Cortex of kidney (tissue), 1 donor: ENCODE measurements at regions not wholly inside any gene's neighbourhood (a gene's known extent, or its start where the extent isn't known, plus 50 kb on each side); places are given as distances from the start of the nearest gene placed in this dataset.

Experiments
- DNase-seq: peaks from one replicate; lab custom pipeline; 2025; lab: John Stamatoyannopoulos, UW

DNA sequence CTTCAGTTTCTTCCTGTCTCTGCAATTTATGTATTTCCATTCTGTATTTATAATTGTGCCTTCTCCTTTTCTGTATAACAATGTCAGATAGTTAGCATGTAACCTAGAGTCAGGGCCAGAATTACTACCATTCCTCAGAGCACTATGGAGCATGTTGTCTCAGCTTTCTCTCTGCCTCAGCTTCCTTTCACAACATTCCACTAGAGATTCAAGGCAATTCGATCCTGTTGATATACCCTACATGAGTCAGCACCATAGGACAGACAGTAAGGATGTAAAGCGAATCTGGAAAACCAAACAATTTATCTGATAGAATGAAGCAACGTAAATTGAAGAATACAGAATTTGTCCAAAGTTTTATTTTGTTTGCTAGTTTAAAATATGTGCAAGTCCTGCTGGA, 728.3 kb upstream of the SEMA6A start:
- DNase-seq, result no peak

DNA sequence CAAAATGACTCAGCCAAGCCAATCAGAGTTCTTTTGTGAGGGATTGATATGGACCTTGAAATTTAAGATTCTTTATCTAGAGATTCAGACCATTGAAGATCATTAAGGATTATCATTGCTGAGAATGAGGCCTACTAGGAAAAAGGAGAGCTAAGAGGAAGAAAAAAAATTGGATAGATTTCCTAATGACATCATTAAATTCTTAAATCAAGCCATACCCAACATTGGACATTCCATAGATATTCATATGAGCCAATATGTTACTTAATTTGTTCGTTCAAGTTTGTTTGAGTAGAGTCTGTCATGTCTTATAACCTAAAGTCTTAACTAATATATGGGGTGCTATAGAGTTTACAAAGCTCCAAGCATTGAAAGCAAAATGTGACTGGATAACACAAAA, 727.9 kb upstream of the SEMA6A start:
- no peak for DNase-seq

DNA sequence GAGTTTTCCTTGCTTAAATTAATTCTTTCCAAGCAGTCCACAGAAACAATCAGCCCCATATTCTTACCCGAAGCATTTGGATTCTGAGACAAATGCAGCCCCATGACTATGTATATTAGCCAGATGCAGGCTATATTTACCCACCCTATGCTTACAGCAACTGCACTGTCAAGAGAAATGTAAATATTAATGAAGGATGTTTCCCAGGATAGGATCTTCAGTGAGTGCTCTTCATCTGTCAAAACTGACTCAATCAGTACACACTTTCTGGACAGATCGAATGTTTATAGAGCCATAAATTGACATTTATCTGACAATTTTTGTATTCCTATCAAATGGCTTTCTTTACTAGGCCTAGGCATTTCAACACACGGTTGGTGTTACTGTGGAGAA, 725.3 kb upstream of the SEMA6A start:
- DNase-seq, result no peak

DNA sequence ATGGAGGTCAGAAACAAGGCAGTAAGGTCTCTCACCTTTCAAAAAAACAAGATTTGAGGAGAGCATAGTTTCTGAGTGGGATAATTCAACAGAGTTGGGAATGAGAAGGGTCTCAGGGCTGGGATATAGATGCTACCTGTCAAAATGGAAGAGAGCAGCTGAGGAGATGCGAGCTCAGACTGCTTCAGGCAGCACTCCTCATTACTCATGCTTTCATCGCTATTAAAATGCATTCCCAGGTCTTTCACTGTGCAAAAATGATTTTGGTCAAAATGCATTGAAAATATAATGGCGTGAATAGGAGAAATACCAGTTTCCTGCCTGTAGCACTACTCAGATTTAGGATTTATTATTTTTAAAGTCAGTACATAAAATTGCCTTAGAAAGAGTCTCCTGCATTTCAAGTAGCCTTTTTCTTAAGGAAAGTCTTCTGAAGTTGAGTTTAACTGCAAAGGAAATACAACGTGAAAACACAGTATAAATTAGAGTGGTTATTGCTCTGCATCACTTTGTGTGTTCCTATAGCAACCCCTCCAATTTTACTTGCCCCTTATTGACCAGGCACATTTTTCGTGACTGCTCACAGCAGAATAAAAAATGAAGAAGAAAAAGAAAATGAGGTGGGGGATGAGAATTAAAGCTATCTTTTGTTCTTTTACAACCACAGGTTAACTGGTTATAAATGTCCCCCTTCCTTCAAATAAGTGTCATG, 724.8 kb upstream of the SEMA6A start:
- DNase-seq, result no peak

DNA sequence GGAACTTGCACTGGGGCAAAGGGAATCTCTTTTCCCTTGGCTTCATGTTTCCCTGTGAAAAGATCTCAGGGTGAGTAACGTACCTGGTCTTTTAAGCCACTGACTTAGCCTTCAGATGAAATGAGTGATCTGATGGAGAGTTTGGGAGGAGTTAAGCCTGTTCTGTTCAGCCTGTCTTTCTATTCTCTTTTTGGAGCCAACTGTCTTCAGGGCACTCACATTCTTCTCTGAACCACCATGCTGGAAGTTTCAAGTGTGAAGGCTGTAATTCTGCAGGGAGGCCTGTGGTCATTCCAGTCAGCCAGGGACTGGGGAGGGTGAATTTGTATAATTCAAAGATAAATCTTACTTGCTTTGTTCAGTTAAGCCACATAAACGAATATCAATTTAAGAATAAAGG, 722.2 kb upstream of the SEMA6A start:
- DNase-seq, result no peak

DNA sequence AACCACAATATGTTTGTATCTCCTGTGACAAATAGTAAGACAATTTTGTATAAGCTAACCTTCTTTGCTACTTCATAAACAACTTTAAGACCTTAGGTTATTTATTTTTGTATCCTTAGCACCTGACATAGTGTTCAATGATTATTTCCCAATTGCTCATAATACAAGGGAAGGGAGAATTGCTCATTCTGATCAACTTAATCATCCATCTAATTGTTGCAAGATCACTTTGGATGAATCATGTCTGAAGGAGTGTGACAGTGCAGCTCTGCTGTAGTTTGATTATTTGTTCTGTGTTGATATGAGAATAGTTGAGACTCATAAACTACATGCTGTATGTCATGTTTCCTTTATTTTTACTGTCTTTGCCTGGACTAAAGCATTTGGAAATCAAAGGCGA, 721.3 kb upstream of the SEMA6A start:
- DNase-seq, result no peak

DNA sequence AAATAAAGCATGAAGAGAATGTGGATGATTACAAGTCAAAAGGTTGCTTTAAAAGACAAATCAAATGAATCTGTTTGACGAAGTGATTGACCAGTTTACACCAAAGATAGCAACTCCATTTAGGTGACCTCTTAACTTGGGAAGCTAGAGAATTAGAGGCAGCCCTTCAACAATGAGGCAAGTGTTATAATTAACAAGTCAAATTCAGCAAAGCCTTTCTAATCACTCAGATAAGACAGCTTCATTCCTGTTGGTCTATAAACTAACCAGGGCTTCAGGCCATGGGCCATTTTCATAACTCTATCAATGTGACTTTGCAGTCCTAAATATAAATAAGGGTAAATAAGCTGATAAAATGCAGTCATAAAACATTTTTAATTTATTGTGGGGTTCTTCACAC, 712.2 kb upstream of the SEMA6A start:
- DNase-seq, result no peak

DNA sequence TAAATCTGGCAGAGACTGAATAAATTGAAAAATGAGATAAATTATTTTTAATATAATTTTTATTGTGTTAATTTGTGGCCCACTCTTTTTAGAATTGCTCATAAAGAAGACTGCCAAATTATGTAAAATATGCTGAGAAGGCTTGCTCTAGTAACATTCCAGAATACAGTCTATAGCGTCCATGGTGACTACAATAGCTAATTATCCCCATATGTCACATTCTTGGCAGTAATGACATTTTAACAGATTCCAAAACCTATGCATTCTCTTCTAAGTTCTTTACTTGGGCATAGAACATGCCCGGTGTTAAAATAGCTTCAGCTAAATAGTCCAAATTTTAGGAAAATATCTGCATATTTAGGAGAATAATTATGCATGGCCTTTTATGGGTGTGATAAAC, 697.0 kb upstream of the SEMA6A start:
- DNase-seq, result no peak

DNA sequence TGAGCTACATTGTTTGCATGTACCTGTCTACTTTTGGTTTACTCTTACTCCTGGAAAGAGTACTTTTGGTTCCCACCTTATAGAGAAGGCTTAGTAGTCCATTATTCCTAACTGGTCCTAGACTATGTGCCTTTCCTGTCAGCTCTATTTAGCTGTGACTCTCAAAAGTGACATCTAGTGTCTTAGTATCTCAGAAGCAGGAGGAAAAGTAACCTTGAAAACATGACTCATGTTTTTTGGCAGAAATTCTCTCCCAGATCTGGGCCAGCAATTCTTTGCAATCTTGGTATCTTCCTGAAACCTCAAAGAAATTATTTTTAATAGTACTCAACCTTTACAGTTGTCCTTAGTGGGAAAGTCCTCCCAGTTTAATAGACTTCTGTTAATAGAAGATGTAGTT, 691.7 kb upstream of the SEMA6A start:
- DNase-seq, result no peak

DNA sequence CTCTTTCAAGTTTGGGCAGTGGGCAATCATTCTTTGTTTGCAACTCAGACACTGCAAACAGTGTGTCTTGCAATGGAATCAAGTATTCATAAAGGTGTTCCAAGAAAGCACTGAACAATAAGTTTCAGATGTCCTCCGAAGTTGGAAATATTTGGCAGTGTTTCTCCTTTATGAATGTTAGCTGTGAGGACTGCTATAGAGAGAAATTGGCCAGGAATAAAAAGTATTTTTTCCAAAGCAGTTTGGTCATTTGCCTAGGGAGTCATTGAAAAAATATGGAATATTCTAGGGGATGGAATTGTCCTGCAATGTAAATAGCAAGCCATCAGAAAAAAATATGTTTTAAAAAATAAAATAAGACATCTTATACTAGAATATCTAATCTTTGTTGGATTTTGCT, 688.6 kb upstream of the SEMA6A start:
- no peak for DNase-seq

DNA sequence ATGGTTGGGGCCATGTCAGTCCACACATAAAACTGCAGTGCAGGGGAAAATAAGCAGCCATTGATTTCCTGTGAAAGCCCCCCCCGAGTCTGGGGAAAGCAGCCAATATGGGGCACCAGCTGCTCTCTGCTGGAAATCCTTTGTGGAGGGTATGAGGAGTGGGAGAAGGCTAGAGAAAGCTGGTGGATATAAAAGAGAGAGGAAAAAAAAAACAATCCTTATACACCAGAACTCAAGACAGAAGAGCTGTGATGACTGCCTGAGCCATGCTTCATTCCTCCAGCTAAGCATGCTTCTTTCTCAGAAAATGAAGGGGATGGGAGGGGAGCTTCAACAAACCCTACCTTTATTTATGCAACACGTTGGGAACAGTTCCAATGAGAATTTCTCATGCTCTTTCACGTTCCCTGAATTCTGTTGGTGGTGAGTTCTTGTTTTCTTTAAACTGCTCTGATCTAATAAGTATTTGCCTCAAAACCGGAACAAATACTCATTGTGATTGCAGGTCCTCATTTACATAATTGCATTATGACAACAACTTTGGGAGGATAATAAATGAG, 688.0 kb upstream of the SEMA6A start:
- no peak for DNase-seq

DNA sequence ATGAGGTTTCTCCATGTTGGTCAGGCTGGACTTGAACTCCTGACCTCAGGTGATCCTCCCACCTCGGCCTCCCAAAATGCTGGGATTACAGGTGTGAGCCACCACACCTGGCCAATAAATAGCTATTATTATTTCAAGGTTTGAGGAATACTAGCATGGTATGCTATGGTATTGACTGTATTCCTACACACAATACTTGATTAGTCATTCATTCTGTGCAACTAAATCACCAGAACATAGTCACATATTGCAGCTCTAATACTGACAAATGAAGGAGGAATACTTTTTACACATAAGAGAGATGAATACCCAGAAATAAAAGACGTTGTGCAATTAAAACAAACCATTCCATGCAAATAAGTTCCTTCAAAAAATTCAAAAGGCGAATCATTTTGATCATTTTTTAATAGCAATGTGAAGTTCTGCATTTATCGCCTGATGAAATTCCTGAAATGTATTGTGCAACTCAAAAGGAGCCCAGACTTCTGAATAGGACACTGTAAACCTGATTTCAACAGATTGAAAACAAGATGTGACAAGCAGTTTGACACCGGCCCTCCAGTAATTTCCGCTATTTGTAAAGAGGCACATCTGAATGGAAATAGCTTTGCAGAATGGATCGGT, 687.4 kb upstream of the SEMA6A start:
- DNase-seq, result no peak

DNA sequence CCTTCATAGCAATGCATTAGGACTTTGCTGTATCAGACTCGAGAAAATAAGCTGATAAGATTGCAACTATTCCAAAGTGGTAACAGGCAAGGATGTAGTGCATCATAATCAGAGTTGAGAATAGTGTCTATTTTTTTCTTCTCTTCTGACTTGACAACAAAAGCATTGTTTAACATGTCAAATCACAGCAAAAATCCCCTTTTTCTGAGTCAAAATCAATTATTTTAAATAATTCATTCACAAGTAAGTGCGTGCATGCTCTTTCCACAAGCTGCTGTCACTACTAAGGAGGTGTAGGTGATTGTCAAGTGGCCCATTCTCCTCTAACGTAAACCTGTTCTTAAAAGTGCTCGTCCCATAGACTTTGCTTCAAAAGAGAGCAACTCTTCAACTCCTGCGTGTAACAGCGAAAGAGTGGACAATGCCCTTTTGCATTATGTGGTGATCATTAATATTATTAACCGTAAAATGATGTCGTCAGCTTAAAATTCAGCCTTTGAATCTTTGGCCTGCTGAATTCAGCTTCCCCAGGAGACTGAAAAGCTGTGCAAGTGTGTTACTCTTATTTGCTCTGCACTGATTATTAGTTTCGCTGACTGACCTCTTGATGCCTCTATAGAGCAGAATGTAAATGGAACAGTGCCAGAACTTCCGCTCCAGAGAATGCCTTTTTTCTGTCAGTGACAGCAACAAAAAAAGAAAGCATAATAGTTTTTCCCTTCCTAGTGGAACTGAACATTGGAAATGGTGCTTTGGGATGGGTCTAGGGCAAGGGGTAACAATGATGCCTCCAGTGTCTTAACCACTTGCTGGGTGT, 680.8 kb upstream of the SEMA6A start:
- DNase-seq, result no peak

DNA sequence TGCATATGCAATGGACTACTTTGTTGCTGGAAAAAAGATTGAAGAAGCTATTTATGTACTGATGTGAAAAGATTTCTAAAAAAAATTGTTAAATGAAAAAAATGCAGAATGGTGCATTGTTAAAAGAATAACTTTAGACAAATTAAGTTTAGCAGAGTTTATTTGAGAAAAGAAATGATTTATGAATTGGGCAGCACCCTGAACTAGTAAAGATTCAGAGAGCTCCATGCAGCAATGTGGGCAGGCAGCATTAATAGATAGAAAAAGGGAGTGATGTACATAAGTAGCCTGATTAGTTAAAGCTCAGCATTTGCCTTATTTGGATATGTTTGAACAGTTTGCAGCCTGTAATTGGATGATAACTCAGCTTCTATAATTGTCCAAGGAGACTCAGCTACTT, 677.9 kb upstream of the SEMA6A start:
- DNase-seq, result no peak

DNA sequence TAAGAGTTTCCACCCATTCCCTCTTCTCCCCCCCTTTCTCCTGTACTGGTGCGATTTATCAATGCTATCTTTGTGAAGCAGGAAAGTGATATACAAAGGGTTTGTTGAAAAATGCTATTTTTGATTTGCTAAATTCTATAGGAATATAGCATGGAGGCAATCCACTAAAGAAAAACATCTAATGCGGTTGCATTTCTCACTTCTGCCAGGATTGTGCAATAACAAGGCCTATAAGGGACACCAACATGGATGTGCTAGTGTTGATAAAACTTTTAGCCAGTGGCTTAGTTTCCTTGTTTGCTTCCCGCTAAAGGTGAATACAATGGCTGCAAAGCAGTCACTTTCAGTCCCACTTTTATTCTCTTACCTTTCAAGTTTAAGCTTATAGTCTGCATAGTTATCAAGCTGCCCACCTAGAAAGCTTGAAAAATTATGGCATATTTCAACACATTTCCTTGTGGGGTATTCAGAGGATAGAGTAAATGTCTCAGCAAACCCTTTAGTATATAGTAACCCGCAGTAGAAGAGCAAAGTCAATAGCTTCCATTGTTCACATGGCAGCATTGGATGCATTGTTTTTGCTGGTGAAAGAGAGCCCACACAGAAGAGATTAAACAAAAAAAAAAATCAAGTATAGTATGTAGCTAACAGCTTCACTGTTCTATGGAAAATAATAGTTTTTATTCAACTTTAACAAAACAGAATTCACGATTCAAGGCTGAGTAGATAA, 674.6 kb upstream of the SEMA6A start:
- DNase-seq, result no peak

DNA sequence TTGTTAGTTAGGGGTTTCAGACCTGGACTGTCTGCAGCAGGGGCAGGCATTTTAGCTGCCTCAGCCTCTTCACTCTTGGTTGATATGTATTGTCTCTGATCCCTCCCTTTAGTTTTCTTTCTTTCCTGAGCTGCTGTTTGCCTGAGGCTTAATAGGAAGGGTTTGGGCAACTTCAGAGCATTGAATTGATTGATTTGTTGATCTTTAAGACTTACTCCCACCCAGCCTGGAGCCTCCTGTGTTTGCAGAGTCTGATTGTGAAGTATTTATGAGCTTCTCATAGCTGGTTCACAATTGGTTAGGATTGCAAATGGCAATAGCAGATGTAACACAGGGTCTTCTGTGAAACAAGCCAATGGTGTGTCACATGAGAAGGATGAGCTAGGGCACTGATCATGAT, 671.8 kb upstream of the SEMA6A start:
- no peak for DNase-seq

DNA sequence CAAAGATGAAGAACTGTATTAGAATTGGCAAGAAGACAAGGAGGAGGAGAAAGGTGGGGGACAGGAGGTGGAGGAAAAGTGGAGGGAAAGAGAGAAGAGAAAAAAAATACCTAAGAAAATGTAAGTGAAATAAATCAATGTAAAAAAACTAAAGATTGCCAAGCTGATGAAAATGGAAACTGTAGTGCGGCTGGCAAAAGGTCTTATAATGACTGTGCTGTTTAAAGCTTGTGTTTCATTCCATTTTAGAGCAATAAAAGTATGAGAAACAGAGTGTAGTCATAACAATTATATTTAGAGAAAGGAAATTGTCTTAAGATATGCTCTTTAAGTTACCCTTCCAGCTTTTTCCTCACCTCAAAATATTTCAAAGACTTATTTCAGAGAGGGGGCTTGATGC, 670.5 kb upstream of the SEMA6A start:
- DNase-seq, result no peak

DNA sequence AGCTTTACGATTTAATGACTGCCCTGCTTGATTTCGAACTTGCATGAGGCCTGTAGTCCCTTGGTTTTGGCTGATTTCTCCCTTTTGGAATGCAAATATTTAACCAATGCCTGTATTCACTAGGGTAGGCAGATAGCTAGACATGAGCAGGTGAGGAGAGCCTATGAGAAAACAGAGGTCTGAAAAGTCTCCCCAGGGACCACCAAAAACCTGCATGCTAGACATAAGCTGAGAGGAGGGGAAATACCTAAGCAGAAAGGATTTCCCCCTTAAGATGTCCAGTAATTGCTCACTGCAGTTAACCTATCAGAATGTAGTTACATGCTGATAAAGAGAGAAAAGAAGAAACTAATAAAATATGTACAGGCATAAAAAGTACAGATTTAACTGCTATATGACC, 667.4 kb upstream of the SEMA6A start:
- no peak for DNase-seq

DNA sequence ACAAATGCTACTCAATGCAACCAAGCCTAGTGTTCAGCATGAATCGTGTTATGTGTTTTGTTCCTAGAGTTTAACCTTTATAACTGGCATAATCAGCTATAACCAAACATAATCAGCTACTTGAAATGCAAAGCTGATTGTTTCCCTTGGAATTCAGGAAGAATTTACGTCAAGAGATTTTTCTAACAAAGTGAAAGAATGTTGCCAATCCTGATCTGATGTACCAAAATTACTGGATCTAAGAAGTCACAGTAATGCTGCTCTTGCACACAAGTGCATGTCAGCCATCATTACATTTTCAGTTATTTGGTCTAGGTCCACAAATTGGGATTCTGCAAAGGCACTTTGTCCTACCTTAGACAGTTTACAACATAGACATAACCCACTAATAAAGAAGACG, 662.3 kb upstream of the SEMA6A start:
- no peak for DNase-seq

DNA sequence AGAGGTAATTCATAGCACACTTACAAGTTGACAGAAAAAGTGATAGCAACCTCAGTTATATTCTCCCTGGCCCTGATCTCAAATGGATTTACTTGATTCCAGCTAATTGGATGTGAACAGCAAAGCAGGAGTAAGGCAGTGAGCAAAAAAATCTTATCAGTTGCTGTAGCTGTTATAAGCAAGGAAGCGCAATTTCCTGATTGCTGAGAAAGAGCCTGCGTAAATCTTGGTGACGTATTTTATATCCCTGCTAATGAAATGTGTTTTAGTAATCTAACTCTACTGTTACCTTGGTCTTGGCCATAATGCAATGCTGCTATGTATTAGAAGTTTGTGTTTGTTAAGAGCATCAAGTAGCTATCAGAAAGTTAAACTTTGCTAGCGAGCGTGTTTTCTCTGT, 661.2 kb upstream of the SEMA6A start:
- no peak for DNase-seq

DNA sequence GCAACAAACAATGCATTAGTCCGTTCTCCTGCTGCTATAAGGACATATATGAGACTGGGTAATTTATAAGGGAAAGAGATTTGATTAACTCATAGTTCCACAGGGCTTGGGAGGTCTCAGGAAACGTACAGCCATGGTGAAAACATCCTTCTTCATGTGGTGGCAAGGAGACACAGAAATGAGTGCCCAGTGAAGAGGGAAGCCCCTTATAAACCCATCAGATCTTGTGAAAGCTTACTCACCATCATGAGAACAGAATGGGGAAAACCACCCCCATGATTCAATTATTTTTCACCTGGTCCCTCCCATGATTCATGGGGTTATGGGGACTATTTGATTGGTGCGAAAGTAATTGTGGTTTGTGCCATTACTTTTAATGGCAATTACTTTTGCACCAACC, 655.8 kb upstream of the SEMA6A start:
- no peak for DNase-seq

DNA sequence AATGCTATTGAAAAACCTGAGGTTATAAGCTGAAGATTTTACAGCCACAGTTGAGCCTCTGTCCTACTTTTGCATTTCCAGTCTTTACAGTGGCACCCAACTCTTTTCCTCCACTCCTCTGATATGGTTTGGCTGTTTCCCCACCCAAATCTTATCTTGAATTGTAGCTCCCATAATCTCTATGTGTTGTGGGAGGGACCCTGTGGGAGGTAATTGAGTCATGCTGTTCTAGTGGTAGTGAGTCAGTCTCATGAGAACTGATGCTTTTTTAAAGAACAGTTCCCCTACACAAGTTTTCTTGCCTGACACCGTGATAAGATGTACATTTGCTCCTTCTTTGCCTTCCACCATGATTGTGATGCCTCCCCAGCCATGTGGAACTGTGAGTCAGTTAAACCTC, 646.1 kb upstream of the SEMA6A start:
- DNase-seq, result no peak
